OCI-LY7 (cell line): ENCODE measurements at regions not wholly inside any gene's neighbourhood (a gene's known extent, or its start where the extent isn't known, plus 50 kb on each side); places are given as distances from the start of the nearest gene placed in this dataset.

Experiments
- BruUV-seq: library from RNA; stranded (reverse); fragments of 400-500 nt; replicated peaks from 2 replicates; lab custom pipeline; 2021; lab: Mats Ljungman, UMichigan
- CTCF ChIA-PET: fragments of 300-600 bp; sonication (Branson Sonifier 250); formaldehyde crosslinking; loops from one replicate; lab custom pipeline; 2022; ENCODE audit warnings: antibody characterized with exemption; ENCODE audit not compliant: unreplicated experiment; lab: Charles Lee
- POLR2A ChIA-PET: fragments of 300-600 bp; sonication (Branson Sonifier 250); formaldehyde crosslinking; loops from one replicate; lab custom pipeline; 2022; ENCODE audit warnings: antibody characterized with exemption; lab: Charles Lee
- DNase-seq: peaks from one replicate; pipeline ENCODE4 v3.0.0-alpha.2; 2015; ENCODE audit warnings: low spot score
- H2AFZ ChIP-seq: fragments of 200-600 bp; sonication (generic), shearing (Covaris generic); 2 replicates; pipeline ENCODE4 v1.6.1; 2014; ENCODE audit warnings: mild to moderate bottlenecking, antibody characterized with exemption, low read length, moderate library complexity
- H3K27ac ChIP-seq: fragments of 200-600 bp; sonication (generic); 2 replicates; pipeline ENCODE4 v1.5.1; 2014; ENCODE audit warnings: mixed run types, low read depth, mild to moderate bottlenecking, moderate library complexity, low read length, inconsistent platforms; ENCODE audit not compliant: poor library complexity, severe bottlenecking
- H3K36me3 ChIP-seq: fragments of 200-600 bp; sonication (generic); 2 replicates; pipeline ENCODE4 v1.6.1; 2014; ENCODE audit warnings: mild to moderate bottlenecking, antibody characterized with exemption, low read length, moderate library complexity, mixed read lengths; ENCODE audit not compliant: insufficient read depth
- H3K4me1 ChIP-seq: fragments of 200-600 bp; sonication (generic); 2 replicates; pipeline ENCODE4 v1.5.1; 2014; ENCODE audit warnings: mild to moderate bottlenecking, low read length; ENCODE audit not compliant: insufficient read depth, poor library complexity, severe bottlenecking
- H3K4me2 ChIP-seq: fragments of 200-600 bp; sonication (generic); 2 replicates; pipeline ENCODE4 v1.6.1; 2014; ENCODE audit warnings: mild to moderate bottlenecking, low read length
- H3K4me3 ChIP-seq: fragments of 200-600 bp; sonication (generic); 2 replicates; pipeline ENCODE4 v1.5.1; 2014; ENCODE audit warnings: mild to moderate bottlenecking, low read depth, low read length; ENCODE audit not compliant: poor library complexity, severe bottlenecking
- H3K79me2 ChIP-seq: fragments of 200-600 bp; sonication (generic); 2 replicates; pipeline ENCODE4 v1.6.1; 2016; ENCODE audit warnings: low read depth, mild to moderate bottlenecking, low read length, moderate library complexity, mixed read lengths; ENCODE audit not compliant: insufficient read depth
- H3K9me2 ChIP-seq: fragments of 200-600 bp; sonication (generic); 2 replicates; pipeline ENCODE4 v1.6.1; 2016; ENCODE audit warnings: mild to moderate bottlenecking, low read length, mixed read lengths; ENCODE audit not compliant: insufficient read depth
- H3K9me3 ChIP-seq: fragments of 200-600 bp; sonication (generic); 2 replicates; pipeline ENCODE4 v1.6.1; 2014; ENCODE audit warnings: mild to moderate bottlenecking, mixed run types, low read length, mixed read lengths
- H4K20me1 ChIP-seq: fragments of 200-600 bp; sonication (generic); 2 replicates; pipeline ENCODE4 v1.6.1; 2014; ENCODE audit warnings: mild to moderate bottlenecking, antibody characterized with exemption, low read length, moderate library complexity, mixed read lengths; ENCODE audit not compliant: insufficient read depth
- CTCF ChIP-seq: fragments of 200-600 bp; sonication (generic); conservative IDR thresholded peaks from 2 replicates; pipeline ENCODE4 v1.5.1; 2014; ENCODE audit warnings: mild to moderate bottlenecking, antibody characterized with exemption, low read length, moderate library complexity, mixed read lengths
- EZH2phosphoT487 ChIP-seq: fragments of 200-600 bp; sonication (generic); IDR thresholded peaks from 2 replicates; pipeline ENCODE4 v1.6.1; 2018; ENCODE audit warnings: low read depth, borderline replicate concordance, mild to moderate bottlenecking, mixed run types, antibody characterized with exemption, low read length, moderate library complexity, mixed read lengths
- intact Hi-C: fragments of 100-400 bp; cut with micrococcal nuclease; formaldehyde crosslinking; loops from one replicate; pipeline ENCODE4 v1.10.0; 2022; ENCODE audit not compliant: unreplicated experiment

GRCh38 chr10:123287594-123288247, 133.5 kb downstream of the BUB3 start:
- intact Hi-C loops: no loop called here
- Histone ChIP-seq H2AFZ (no peak overlapping the region), H3K79me2 (no peaks in the 10 kb centered on the region), H3K4me1 (no peaks in the 10 kb centered on the region), H3K36me3 (no peaks in the 10 kb centered on the region), H4K20me1 (no peaks in the 10 kb centered on the region), H3K4me2 (no peak overlapping the region), H3K4me3 (no peak overlapping the region), H3K9me3 (no peaks in the 10 kb centered on the region), H3K27ac (no peak overlapping the region), H3K9me2 (no peaks in the 10 kb centered on the region)
- CTCF ChIA-PET: no interaction called here
- TF ChIP-seq EZH2phosphoT487 (no peak), CTCF (no peak)
- POLR2A ChIA-PET: no interaction called here
- BruUV-seq: no TSS peak
- DNase-seq: no peak

- Histone ChIP-seq H3K79me2 (no peaks in the 10 kb centered on the region), H3K9me3 (no peaks in the 10 kb centered on the region), H2AFZ (no peak overlapping the region), H3K4me3 (no peak overlapping the region), H3K4me2 (no peak overlapping the region), H3K9me2 (no peaks in the 10 kb centered on the region), H3K36me3 (no peaks in the 10 kb centered on the region), H4K20me1 (no peaks in the 10 kb centered on the region), H3K27ac (no peak overlapping the region), H3K4me1 (no peaks in the 10 kb centered on the region)
- ChIA-PET CTCF (no interaction called here), POLR2A (no interaction called here)
- BruUV-seq: no TSS peak
- intact Hi-C loops: no loop called here
- TF ChIP-seq EZH2phosphoT487 (no peak), CTCF (no peak)
- no peak for DNase-seq
Observed at GRCh38 chr10:123289432-123289831, 135.2 kb downstream of the BUB3 start.

GRCh38 chr10:123294109-123294508, 139.9 kb downstream of the BUB3 start:
- DNase-seq: no peak
- POLR2A ChIA-PET: interaction anchor here (0.6 kb wide), 1 partner anchor 1145 kb away, joined by 8 read pairs; no protein-coding TSS in a partner anchor

More at GRCh38 chr10:123294109-123294508, 139.9 kb downstream of the BUB3 start:
- intact Hi-C loops: no loop called here
- Histone ChIP-seq H3K79me2 (no peaks in the 10 kb centered on the region), H3K9me3 (no peaks in the 10 kb centered on the region), H3K27ac (no peak overlapping the region), H4K20me1 (no peaks in the 10 kb centered on the region), H3K9me2 (no peaks in the 10 kb centered on the region), H2AFZ (no peak overlapping the region), H3K4me2 (no peak overlapping the region), H3K4me3 (no peak overlapping the region), H3K4me1 (no peaks in the 10 kb centered on the region), H3K36me3 (no peaks in the 10 kb centered on the region)
- CTCF ChIA-PET: interaction anchor here (0.6 kb wide), 1 partner anchor 109 kb away, joined by 5 read pairs; no protein-coding TSS in a partner anchor
- BruUV-seq: no TSS peak
- TF ChIP-seq CTCF: no peak
- no peak for TF ChIP-seq EZH2phosphoT487
